Adrenal gland (tissue), 5 donors: ENCODE measurements at regions not wholly inside any gene's neighbourhood (a gene's known extent, or its start where the extent isn't known, plus 50 kb on each side); places are given as distances from the start of the nearest gene placed in this dataset.

Experiments used
- CTCF ChIP-seq, 6 experiments: fragments of 450-650 bp in 4 of 6; fragments of 200-600 bp in 2 of 6; sonication (generic) in 1 of 6; IDR thresholded peaks; 1 replicate in 5 of 6; 2 replicates in 1 of 6; pipeline versions ENCODE4 v1.5.1 to v1.8.0; 2016 to 2021; ENCODE audit warnings: antibody characterized with exemption in 6 of 6, mild to moderate bottlenecking in 2 of 6, moderate library complexity in 1 of 6
- POLR2A ChIP-seq, 2 donors: fragments of 450-650 bp; IDR thresholded peaks; one replicate each; pipeline ENCODE4 v1.6.1; 2017; ENCODE audit warnings: antibody characterized with exemption in 2 of 2, mild to moderate bottlenecking in 2 of 2, moderate library complexity in 1 of 2
- donor health status: DM: no; HTN: no; CAD: no.

GRCh38 chr16:72244853-72245252 lies 72.9 kb upstream of the PMFBP1 start:
- TF ChIP-seq CTCF (IDR thresholded peaks at IDR 0.05) (no peak), POLR2A (IDR thresholded peaks at IDR 0.05) (no peak)
